ENCODE measurements at regions not wholly inside any gene's neighbourhood (a gene's known extent, or its start where the extent isn't known, plus 50 kb on each side); places are given as distances from the start of the nearest gene placed in this dataset.
"Not testable (repeated sequence)": the region's sequence is repeated elsewhere in the genome, so short reads cannot be mapped to it uniquely, and the experiment has no call there.

- no peak for DNase-seq
These were observed 493.6 kb downstream of the PCNX1 start for GRCh38 chr14:71400871-71401321.

- DNase-seq, result not testable (repeated sequence)
These were observed 495.2 kb downstream of the PCNX1 start for GRCh38 chr14:71402415-71402814.

GRCh38 chr14:71403656-71404055 lies 496.4 kb downstream of the PCNX1 start:
- no peak for DNase-seq

- no peak for DNase-seq
These were observed 498.4 kb downstream of the PCNX1 start for GRCh38 chr14:71405676-71406075.

DNA sequence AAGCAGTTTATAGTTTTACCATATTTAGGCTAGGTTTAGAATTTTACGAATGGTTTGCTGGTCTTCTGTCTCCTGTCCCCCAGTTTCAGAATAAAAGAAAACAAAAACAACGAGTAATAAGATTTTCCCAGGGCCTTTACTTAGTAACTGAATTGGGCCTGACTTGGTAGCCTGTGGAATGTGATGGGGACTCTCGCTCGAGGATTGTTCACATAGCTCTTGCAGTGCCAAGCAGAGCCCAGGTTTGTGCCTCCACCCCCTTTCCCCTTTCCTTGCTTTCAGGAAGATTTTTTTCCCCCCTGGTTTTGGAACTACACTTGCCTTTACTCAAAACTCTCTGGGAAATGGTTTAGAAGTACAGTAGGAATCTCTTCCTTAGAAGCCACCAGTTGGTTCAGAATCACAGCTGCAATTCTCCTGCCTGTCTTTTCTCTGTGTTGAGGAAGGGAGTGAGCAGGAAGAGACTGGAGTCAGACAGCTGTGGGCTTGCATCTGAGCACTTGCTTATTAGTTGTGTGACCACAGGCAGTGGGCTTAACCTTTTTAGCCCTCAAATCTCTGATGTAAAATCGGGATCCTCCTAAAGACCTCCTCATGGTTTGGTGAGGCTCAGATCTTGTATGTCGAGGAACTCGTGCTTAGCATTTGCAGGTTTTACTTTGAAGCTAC lies 501.2 kb downstream of the PCNX1 start:
- DNase-seq, result no peak

GRCh38 chr14:71410578-71411284 lies 503.5 kb downstream of the PCNX1 start:
- DNase-seq, result no peak

DNA sequence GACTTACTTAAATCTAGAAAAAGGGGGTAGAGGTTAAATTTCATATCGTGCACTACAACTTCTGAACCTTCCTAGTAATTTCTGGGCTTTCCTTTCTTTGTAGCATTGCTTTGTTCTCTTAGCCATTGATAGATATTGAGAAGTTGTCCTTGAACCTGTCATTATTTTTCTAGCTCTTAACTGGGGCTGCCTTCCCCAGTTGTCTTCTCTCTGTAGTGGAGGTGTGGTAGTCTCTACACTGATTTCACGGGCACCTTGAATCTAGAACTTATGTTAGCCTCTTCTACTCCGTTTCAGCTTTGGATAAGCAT lies 504.0 kb downstream of the PCNX1 start:
- DNase-seq, result no peak

DNA sequence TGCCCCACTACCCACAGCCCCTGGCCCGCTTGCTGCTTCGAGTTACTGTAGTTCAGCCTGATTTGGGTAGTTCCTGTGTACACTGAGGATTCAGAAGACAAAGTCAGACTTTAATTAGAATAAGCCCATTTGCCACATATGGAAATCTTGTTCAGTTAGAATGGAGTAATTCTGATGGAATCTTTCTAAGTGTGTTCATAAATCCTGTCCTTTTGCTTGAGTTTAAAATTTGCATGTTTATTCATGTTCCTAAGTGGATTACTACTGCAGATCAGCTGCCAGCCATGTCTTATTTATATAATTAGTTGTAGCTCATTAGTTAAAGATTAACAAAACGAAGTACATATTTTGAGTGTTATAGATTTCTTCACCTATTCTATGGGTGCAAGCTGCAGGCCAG lies 504.5 kb downstream of the PCNX1 start:
- DNase-seq, result no peak

DNA sequence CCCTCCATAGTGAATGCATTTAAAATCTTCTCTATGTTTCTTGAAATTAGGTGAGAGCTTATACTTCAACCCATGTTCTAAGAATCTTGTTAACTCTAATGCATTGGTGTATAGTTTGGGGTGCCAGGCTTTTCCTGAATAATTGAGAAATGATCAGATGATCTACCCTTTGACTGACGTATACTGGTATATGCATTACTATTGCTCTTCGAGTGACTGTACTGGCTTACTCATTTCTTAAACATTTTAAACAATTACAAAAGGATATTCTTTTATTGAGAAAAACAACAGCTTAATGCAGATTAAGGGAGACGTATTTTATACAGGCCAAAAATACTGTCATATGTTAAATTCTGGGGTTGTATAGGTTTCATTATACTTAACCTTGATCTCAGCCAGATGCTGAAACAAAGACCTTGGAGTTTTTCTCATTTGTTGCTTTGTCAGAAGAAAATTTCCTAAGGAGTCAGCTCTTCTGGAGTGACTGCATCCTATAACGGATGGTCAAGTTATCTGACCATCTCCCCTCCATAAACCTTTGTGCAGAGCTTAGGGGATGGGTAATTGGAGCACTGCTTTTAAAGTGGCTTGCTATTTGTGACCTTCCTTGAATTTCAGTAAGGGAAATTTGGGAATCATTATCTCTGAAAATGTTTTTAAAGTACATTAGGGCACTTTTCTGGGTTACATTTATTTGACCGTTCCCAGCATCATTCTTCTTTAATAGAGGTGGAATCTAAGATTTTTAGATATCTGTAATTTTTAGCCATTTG lies 507.6 kb downstream of the PCNX1 start:
- DNase-seq, result no peak

DNA sequence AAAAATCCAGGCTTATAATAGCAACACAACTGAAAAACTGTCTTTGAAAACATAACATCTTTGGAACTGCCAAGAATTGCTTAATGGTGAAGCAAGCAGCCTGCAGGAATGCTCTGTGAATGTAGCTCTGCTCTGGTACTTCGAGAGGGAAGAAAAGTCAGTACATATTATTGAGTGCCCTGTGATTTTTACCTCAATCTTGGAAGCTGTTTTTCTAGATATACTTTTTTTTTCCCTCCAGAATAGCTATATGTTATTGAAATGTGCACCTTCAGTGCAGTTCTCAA lies 508.1 kb downstream of the PCNX1 start:
- DNase-seq, result no peak

GRCh38 chr14:71416392-71416791 lies 509.1 kb downstream of the PCNX1 start:
- no peak for DNase-seq

GRCh38 chr14:71418532-71419245 lies 511.4 kb downstream of the PCNX1 start:
- DNase-seq, result no peak

DNA sequence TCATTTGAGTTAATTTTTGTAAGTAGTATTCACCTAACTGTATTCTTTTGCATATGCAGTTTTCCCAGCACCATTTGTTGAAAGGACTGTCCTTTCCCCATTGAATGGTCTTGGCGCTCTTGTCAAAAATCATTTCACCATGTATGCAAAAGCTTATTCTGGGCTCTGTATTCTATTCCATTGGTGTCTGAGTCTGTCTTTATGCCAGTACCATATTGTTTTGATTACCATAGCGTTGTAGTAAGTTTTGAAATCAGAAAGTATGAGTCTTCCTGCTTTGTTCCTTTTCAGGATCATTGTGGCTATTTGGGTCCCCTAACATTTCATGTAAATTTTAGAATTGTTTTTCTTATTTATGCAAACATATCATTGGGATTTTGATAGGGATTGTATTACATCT lies 508.7 kb upstream of the RGS6 start:
- no peak for DNase-seq

GRCh38 chr14:71424941-71425340 lies 507.3 kb upstream of the RGS6 start:
- DNase-seq, result no peak

DNA sequence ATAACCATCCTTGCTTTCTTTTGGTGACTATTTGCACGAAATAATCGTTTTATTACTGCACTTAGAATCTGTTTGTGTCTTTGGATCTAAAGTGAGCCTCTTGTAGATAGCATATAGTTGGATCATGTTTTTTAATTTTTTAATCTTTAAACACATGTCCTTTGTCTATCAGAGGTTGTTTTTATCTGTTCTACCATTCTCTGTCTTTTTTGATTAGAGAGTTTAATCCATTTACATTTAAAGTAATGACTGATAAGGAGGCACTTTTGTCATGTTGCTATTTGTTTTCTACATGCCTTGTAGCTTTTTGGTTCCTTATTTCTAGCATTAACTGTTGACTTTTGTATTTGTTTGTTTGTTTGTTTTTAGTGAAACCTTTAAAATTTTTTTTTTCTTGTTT lies 506.2 kb upstream of the RGS6 start:
- DNase-seq, result no peak

GRCh38 chr14:71429902-71430301 lies 502.3 kb upstream of the RGS6 start:
- DNase-seq, result no peak

- DNase-seq, result no peak
These were observed 501.9 kb upstream of the RGS6 start for GRCh38 chr14:71430321-71430677.

DNA sequence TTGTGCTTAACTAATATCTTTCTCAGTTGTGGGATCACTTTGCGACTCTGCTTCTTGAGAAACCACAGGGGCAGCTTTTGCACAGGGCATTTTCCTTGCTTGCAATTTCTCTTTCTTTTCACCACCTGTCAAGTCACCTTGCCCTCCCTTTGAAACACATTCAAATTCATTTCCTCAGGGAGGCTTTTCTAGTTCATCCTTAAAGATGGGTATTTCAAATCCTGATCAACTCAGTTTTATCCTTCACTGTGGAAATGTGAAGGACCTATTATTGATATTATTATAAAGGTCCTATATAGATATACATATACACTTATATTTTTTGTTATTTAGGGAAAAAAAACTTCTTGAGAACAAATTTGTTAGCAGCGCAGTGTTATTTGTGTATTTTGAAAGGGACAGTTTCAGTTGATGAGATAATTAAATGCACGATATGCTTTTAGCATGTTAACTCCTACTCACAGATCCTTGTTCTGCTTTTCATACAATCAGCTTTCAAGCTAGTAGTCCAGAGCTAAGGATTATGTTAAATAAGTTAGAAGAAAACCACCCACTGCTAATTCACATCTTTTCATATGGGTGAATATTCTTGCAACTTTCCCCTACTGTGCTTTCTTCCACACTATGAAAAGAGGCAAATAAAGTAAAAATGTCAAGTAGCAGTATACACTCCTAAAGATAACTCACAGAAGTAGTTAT lies 501.4 kb upstream of the RGS6 start:
- DNase-seq, result no peak

GRCh38 chr14:71432334-71433110 lies 499.7 kb upstream of the RGS6 start:
- DNase-seq, result no peak

DNA sequence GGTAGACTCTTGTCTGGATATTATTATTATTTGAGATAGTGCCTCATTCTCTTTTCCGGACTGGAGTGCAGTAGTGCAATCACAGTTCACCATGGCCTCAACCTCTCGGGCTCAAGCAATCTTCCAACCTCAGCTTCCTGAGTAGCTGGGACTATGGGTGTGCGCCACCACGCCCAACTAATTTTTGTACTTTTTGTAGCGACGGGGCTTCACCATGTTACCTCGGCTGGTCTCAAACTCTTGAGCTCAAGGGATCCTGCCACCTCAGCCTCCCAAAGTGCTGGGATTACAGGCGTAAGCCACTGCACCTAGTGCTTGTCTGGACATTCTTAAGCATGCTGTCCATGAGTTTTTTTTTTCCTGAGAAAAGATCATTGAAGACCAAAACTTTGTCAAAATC lies 498.9 kb upstream of the RGS6 start:
- no peak for DNase-seq

DNA sequence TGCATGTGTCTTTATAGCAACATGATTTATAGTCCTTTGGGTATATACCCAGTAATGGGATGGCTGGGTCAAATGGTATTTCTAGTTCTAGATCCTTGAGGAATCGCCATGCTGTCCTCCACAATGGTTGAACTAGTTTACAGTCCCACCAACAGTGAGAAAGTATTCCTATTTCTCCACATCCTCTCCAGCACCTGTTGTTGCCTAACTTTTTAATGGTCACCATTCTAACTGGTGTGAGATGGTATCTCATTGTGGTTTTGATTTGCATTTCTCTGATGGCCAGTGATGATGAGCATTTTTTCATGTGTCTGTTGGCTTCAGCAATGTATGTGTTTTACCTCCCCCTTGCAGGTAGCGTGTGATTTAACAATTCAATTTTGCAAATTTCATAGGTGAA lies 496.6 kb upstream of the RGS6 start:
- not testable (repeated sequence) for DNase-seq

DNA sequence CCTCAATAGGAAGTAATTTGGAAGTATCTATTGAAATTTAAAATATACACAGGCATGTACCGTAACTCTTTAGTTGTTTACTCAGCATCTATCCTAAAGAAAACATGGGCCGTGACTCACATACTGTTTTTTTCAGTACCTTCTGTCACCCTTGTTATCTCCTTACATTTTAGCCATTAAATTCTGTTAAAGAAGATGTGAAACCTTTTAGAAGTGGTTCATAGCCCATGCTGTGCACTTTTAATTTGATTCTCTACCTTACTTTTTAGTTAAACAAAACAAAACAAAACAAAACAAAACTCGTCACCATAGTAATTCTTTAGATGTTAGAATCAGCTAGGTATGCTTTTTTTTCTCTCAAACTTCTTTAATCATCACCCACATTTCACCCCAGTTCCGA lies 494.4 kb upstream of the RGS6 start:
- no peak for DNase-seq

All from NCI-H1417 treated with DMSO at 0.1 percent for 48 hours (cell line).